ENCODE measurements at regions not wholly inside any gene's neighbourhood (a gene's known extent, or its start where the extent isn't known, plus 50 kb on each side); places are given as distances from the start of the nearest gene placed in this dataset.

DNA sequence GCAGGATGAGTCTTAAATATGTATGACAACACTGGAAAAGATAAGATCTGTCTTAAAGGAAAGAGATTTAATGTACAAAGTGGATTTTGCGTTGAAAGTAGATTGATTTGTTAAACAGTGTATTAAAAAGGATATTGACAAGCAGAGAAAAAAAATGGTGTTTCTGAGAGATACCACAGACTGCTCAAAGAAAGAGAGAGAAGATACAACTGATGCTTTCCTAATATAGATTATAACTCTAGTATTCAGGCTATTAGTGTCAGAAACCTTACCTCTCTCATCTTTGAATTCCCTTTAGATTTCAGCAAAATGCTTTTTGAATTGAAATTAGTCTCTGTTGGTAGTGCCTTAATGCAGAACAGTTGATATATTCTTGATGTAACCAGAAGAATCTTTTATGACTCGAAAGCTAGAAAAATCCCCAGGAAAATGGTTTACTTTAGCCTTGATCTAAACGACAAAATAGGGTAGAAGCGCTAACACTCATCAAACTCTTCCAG is 550.7 kb downstream of the INHBA start:
- WGBS (ENCODE audit: low lambda C conversion rate): 73% methylated on average over 4 of the region's 4 CpGs
- Histone ChIP-seq H2AFZ (ENCODE audit: low read depth) (no peak overlapping the region), H3K9me3 (no peaks in the 10 kb centered on the region), H3K9ac (no peak overlapping the region), H3F3A (replicated peaks; ENCODE audit: insufficient read depth) (peaks cover 8% of the 10 kb centered on the region), H3K4me2 (no peak overlapping the region), H3K4me1 (ENCODE audit: control insufficient read depth in 1 of 2, insufficient read depth in 2 of 2, low read depth in 1 of 2, low read length in 1 of 2) (peaks cover 2 to 5% of the 10 kb centered on the region in 2 experiments; a peak in 2 of 4 replicates), H4K20me1 (ENCODE audit: insufficient read depth) (no peaks in the 10 kb centered on the region), H3K9me2 (no peaks in the 10 kb centered on the region), H3K36me3 (replicated peaks in 1 of 2; ENCODE audit: control insufficient read depth in 1 of 2, insufficient read depth in 2 of 2, low read length in 1 of 2) (no peaks in the 10 kb centered on the region), H3K4me3 (ENCODE audit: low read depth in 2 of 2, low read length in 1 of 2) (no peak overlapping the region), H3K27me3 (ENCODE audit: insufficient read depth) (no peaks in the 10 kb centered on the region), H3K27ac (ENCODE audit: low read depth in 2 of 2, low read length in 1 of 2) (no peak overlapping the region), H3K79me2 (ENCODE audit: insufficient read depth) (no peaks in the 10 kb centered on the region)
- no peak for DNase-seq
- CTCF ChIA-PET: no interaction called here
- POLR2A ChIA-PET: no interaction called here
- TF ChIP-seq FOXJ3 (CRISPR knock-in tag; IDR thresholded peaks at IDR 0.05): no peak
- no peak for TF ChIP-seq POLR2AphosphoS5 (IDR thresholded peaks at IDR 0.05; ENCODE audit: low read depth, low read length)
- no peak for TF ChIP-seq RXRA (IDR thresholded peaks at IDR 0.05; ENCODE audit: borderline replicate concordance, low read depth)
- TF ChIP-seq MEF2A (IDR thresholded peaks at IDR 0.05; ENCODE audit: borderline replicate concordance, low read depth): no peak

- Histone ChIP-seq H3K4me2 (no peak overlapping the region), H3K9ac (no peak overlapping the region), H3K27ac (ENCODE audit: low read depth in 2 of 2, low read length in 1 of 2) (peak overlapping the region in 1 of 2 experiments; percentile 77; a peak in 1 of 4 replicates), H3K79me2 (ENCODE audit: insufficient read depth) (no peaks in the 10 kb centered on the region), H4K20me1 (ENCODE audit: insufficient read depth) (no peaks in the 10 kb centered on the region), H3K4me3 (ENCODE audit: low read depth in 2 of 2, low read length in 1 of 2) (no peak overlapping the region), H3F3A (replicated peaks; ENCODE audit: insufficient read depth) (peaks cover 8% of the 10 kb centered on the region), H3K36me3 (replicated peaks in 1 of 2; ENCODE audit: control insufficient read depth in 1 of 2, insufficient read depth in 2 of 2, low read length in 1 of 2) (no peaks in the 10 kb centered on the region), H2AFZ (ENCODE audit: low read depth) (no peak overlapping the region), H3K9me2 (no peaks in the 10 kb centered on the region), H3K27me3 (ENCODE audit: insufficient read depth) (no peaks in the 10 kb centered on the region), H3K4me1 (ENCODE audit: control insufficient read depth in 1 of 2, insufficient read depth in 2 of 2, low read depth in 1 of 2, low read length in 1 of 2) (peaks cover 2 to 5% of the 10 kb centered on the region in 2 experiments; a peak in 2 of 4 replicates), H3K9me3 (no peaks in the 10 kb centered on the region)
- ChIA-PET POLR2A (no interaction called here), CTCF (no interaction called here)
- TF ChIP-seq ELF1 (IDR thresholded peaks at IDR 0.05) (no peak), EZH2phosphoT487 (IDR thresholded peaks at IDR 0.05; ENCODE audit: borderline replicate concordance, low read depth) (no peak), POLR2AphosphoS5 (IDR thresholded peaks at IDR 0.05; ENCODE audit: low read depth, low read length) (no peak), NFIC (IDR thresholded peaks at IDR 0.05; ENCODE audit: borderline replicate concordance) (no peak), MEF2A (IDR thresholded peaks at IDR 0.05; ENCODE audit: borderline replicate concordance, low read depth) (no peak), GATA2 (CRISPR knock-in tag; IDR thresholded peaks at IDR 0.05) (no peak), TEAD4 (IDR thresholded peaks at IDR 0.05; ENCODE audit: borderline replicate concordance, insufficient read depth) (no peak), JUND (IDR thresholded peaks at IDR 0.05) (no peak), EP300 (IDR thresholded peaks at IDR 0.05; ENCODE audit: borderline replicate concordance in 1 of 2, low read depth in 1 of 2, low read length in 1 of 2) (no peak), FOSL2 (IDR thresholded peaks at IDR 0.05; ENCODE audit: borderline replicate concordance, low read depth) (no peak), YY1 (IDR thresholded peaks at IDR 0.05; ENCODE audit: low read depth) (no peak)
- TF ChIP-seq, protein P1, sequence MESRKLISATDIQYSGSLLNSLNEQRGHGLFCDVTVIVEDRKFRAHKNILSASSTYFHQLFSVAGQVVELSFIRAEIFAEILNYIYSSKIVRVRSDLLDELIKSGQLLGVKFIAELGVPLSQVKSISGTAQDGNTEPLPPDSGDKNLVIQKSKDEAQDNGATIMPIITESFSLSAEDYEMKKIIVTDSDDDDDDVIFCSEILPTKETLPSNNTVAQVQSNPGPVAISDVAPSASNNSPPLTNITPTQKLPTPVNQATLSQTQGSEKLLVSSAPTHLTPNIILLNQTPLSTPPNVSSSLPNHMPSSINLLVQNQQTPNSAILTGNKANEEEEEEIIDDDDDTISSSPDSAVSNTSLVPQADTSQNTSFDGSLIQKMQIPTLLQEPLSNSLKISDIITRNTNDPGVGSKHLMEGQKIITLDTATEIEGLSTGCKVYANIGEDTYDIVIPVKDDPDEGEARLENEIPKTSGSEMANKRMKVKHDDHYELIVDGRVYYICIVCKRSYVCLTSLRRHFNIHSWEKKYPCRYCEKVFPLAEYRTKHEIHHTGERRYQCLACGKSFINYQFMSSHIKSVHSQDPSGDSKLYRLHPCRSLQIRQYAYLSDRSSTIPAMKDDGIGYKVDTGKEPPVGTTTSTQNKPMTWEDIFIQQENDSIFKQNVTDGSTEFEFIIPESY (IDR thresholded peaks at IDR 0.05; ENCODE audit: borderline replicate concordance, low read depth): no peak
- TF ChIP-seq, protein P2, sequence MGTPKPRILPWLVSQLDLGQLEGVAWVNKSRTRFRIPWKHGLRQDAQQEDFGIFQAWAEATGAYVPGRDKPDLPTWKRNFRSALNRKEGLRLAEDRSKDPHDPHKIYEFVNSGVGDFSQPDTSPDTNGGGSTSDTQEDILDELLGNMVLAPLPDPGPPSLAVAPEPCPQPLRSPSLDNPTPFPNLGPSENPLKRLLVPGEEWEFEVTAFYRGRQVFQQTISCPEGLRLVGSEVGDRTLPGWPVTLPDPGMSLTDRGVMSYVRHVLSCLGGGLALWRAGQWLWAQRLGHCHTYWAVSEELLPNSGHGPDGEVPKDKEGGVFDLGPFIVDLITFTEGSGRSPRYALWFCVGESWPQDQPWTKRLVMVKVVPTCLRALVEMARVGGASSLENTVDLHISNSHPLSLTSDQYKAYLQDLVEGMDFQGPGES (IDR thresholded peaks at IDR 0.05; ENCODE audit: low read depth, low read length): no peak
- TF ChIP-seq, protein P3, sequence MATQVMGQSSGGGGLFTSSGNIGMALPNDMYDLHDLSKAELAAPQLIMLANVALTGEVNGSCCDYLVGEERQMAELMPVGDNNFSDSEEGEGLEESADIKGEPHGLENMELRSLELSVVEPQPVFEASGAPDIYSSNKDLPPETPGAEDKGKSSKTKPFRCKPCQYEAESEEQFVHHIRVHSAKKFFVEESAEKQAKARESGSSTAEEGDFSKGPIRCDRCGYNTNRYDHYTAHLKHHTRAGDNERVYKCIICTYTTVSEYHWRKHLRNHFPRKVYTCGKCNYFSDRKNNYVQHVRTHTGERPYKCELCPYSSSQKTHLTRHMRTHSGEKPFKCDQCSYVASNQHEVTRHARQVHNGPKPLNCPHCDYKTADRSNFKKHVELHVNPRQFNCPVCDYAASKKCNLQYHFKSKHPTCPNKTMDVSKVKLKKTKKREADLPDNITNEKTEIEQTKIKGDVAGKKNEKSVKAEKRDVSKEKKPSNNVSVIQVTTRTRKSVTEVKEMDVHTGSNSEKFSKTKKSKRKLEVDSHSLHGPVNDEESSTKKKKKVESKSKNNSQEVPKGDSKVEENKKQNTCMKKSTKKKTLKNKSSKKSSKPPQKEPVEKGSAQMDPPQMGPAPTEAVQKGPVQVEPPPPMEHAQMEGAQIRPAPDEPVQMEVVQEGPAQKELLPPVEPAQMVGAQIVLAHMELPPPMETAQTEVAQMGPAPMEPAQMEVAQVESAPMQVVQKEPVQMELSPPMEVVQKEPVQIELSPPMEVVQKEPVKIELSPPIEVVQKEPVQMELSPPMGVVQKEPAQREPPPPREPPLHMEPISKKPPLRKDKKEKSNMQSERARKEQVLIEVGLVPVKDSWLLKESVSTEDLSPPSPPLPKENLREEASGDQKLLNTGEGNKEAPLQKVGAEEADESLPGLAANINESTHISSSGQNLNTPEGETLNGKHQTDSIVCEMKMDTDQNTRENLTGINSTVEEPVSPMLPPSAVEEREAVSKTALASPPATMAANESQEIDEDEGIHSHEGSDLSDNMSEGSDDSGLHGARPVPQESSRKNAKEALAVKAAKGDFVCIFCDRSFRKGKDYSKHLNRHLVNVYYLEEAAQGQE (IDR thresholded peaks at IDR 0.05; ENCODE audit: low read depth, low read length): no peak
- TF ChIP-seq, protein P4, sequence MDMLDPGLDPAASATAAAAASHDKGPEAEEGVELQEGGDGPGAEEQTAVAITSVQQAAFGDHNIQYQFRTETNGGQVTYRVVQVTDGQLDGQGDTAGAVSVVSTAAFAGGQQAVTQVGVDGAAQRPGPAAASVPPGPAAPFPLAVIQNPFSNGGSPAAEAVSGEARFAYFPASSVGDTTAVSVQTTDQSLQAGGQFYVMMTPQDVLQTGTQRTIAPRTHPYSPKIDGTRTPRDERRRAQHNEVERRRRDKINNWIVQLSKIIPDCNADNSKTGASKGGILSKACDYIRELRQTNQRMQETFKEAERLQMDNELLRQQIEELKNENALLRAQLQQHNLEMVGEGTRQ (IDR thresholded peaks at IDR 0.05; ENCODE audit: borderline replicate concordance, low read depth, low read length): no peak
- 80% methylated on average over 7 of the region's 16 CpGs for WGBS (ENCODE audit: low lambda C conversion rate)
- no peak for DNase-seq
These were observed 553.3 kb downstream of the INHBA start for GRCh38 chr7:41149576-41149975.

Measured in SK-N-SH (cell line).